A549 (cell line): ENCODE measurements at regions not wholly inside any gene's neighbourhood (a gene's known extent, or its start where the extent isn't known, plus 50 kb on each side); places are given as distances from the start of the nearest gene placed in this dataset.

Experiments used
- CTCF ChIP-seq: fragments of >200 bp; sonication (Bioruptor Twin); formaldehyde crosslinking; IDR thresholded peaks from 3 replicates; pipeline ENCODE4 v1.5.1; 2016
- ESRRA ChIP-seq: fragments of 150-350 bp; IDR thresholded peaks from 2 replicates; pipeline ENCODE4 v1.6.1; 2014; ENCODE audit warnings: mild to moderate bottlenecking, low read length, borderline replicate concordance
- POLR2AphosphoS2 ChIP-seq: conservative IDR thresholded peaks from 2 replicates; pipeline ENCODE4 v1.6.1; 2012; ENCODE audit warnings: low read length, improper control_type of control experiment, inconsistent platforms
- TF ChIP-seq, protein P1 (sequence below): fragments of 200-600 bp; sonication (generic); IDR thresholded peaks from 2 replicates; pipeline ENCODE4 v1.6.1; 2016; ENCODE audit warnings: antibody characterized with exemption, mild to moderate bottlenecking, moderate library complexity

DNA sequence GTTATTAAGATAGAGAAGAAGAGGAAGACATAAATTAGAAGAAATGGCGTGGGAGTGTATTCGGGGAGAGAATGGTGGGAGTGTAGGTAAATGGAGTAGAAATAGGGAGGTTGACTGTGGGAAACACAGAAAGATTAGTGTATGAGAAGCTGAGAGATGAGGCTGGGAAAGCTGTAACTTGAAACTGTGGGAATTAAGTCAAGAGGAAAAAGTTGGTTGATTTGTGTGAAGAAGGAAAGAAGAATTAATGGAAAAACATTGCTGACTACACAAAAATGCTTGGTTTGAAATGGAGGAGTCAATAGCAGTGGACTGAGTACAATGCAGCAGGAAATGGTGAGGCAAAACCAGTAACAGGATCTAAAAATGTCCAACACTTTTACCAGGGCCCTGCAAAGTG is 448.3 kb downstream of the PTPRC start:
- TF ChIP-seq POLR2AphosphoS2 (no peak), CTCF (no peak), ESRRA (no peak)
- TF ChIP-seq, protein P1, sequence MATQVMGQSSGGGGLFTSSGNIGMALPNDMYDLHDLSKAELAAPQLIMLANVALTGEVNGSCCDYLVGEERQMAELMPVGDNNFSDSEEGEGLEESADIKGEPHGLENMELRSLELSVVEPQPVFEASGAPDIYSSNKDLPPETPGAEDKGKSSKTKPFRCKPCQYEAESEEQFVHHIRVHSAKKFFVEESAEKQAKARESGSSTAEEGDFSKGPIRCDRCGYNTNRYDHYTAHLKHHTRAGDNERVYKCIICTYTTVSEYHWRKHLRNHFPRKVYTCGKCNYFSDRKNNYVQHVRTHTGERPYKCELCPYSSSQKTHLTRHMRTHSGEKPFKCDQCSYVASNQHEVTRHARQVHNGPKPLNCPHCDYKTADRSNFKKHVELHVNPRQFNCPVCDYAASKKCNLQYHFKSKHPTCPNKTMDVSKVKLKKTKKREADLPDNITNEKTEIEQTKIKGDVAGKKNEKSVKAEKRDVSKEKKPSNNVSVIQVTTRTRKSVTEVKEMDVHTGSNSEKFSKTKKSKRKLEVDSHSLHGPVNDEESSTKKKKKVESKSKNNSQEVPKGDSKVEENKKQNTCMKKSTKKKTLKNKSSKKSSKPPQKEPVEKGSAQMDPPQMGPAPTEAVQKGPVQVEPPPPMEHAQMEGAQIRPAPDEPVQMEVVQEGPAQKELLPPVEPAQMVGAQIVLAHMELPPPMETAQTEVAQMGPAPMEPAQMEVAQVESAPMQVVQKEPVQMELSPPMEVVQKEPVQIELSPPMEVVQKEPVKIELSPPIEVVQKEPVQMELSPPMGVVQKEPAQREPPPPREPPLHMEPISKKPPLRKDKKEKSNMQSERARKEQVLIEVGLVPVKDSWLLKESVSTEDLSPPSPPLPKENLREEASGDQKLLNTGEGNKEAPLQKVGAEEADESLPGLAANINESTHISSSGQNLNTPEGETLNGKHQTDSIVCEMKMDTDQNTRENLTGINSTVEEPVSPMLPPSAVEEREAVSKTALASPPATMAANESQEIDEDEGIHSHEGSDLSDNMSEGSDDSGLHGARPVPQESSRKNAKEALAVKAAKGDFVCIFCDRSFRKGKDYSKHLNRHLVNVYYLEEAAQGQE, result no peak
